Thymus (tissue), 11 donors: ENCODE measurements at regions not wholly inside any gene's neighbourhood (a gene's known extent, or its start where the extent isn't known, plus 50 kb on each side); places are given as distances from the start of the nearest gene placed in this dataset.

Source experiments
- DNase-seq, 9 donors: peaks; one replicate each; pipeline ENCODE4 v3.0.0-alpha.2; 2013; ENCODE audit warnings: low spot score in 9 of 9, low read depth in 6 of 9, missing footprints in 1 of 9
- H3K27ac ChIP-seq, 2 donors: one replicate each; pipeline ENCODE4 v1.5.1; 2013; ENCODE audit warnings: control low read depth in 1 of 2, low read depth in 1 of 2, low read length in 1 of 2, mild to moderate bottlenecking in 1 of 2, moderate library complexity in 1 of 2
- H3K27me3 ChIP-seq, 2 donors: one replicate each; pipeline ENCODE4 v1.5.1; 2013; ENCODE audit warnings: low read length in 1 of 2; ENCODE audit not compliant: control insufficient read depth in 2 of 2, insufficient read depth in 1 of 2
- H3K36me3 ChIP-seq, 2 donors: one replicate each; pipeline ENCODE4 v1.5.1; 2013; ENCODE audit warnings: low read length in 1 of 2, mild to moderate bottlenecking in 1 of 2, moderate library complexity in 1 of 2; ENCODE audit not compliant: control insufficient read depth in 2 of 2, insufficient read depth in 2 of 2
- H3K4me1 ChIP-seq, 2 donors: one replicate each; pipeline ENCODE4 v1.5.1; 2013; ENCODE audit warnings: low read length in 2 of 2; ENCODE audit not compliant: control insufficient read depth in 2 of 2, insufficient read depth in 2 of 2
- H3K4me3 ChIP-seq, 2 donors: one replicate each; pipeline ENCODE4 v1.5.1; 2013; ENCODE audit warnings: low read length in 2 of 2, control low read depth in 1 of 2, mild to moderate bottlenecking in 1 of 2
- H3K9me3 ChIP-seq, 2 donors: one replicate each; pipeline ENCODE4 v1.5.1; 2013; ENCODE audit warnings: low read length in 1 of 2, mild to moderate bottlenecking in 1 of 2; ENCODE audit not compliant: control insufficient read depth in 2 of 2, insufficient read depth in 1 of 2
- WGBS: extraction: QIAGEN DNeasy Blood & Tissue Kit; methylation state at CpG from one replicate; pipeline ENCODE4 v1.1.7; 2013; 5-methylcytosine and 5-hydroxymethylcytosine counted together
- donor health status: healthy.

DNA sequence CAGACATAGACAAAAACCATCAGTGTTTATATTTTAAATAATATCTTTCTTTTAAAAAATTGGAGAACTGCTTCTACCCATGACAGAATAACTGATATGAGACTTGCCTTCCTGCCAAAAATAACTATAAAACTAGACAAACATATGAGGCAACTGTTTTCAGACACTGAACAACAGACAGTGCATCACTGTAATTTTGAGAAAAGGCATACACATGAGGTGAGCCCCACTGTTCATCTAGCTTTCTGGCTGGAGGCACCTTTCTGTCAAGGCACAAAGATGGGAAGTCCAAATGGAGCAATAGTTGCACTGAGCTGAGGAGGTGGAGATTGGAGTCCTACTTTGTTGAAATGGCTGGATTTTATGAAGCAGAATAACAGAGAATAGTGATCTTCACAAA, 71.9 kb upstream of the ZNF507 start:
- Histone ChIP-seq H3K36me3 (no peaks in the 10 kb centered on the region), H3K9me3 (no peaks in the 10 kb centered on the region), H3K4me1 (no peaks in the 10 kb centered on the region), H3K4me3 (no peak overlapping the region), H3K27ac (no peak overlapping the region), H3K27me3 (no peaks in the 10 kb centered on the region)
- no peak for DNase-seq

DNA sequence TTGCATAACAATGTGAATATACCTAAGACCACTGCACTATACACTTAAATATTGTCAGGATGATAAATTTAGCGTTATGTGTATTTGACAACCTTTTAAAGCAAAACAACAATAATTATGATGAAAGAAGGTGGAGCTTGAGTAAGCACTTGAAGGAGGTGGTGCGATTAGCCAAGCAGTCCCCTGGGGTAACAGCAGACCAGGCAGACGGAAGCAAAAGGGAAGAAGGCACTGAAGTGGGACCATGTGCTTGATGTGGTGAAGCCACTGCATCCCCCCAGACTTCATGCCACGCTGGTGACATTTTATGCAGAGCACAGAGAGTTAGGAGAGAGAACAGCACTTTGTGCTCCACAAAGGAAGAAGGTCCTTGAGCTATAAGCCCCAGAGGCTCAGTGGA, 58.3 kb upstream of the ZNF507 start:
- Histone ChIP-seq H3K27me3 (peaks cover 0 to 2% of the 10 kb centered on the region in 2 donors), H3K36me3 (no peaks in the 10 kb centered on the region)
- 47% methylated on average over 4 of the region's 4 CpGs for WGBS

DNA sequence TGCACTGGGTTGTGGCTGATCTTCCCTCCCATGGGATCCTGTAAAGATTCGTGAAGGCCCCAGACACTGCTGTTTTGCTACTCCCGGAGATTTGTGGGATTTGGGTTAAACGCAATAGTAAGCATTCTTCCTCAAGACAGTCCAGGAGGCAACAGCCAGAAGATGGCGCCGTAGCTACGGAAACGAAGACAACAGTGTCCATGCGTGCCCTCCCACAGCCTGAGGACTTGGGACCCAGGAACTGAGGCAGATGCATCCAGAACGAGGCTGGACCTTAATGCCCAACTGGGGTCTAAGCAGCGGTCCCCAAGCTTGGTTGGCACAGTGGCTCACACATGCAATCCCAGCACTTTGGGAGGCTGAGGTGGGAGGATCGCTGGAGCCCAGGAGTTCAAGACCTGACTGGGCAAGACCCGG, 57.6 kb upstream of the ZNF507 start:
- H3K27me3 ChIP-seq: peaks cover 0 to 2% of the 10 kb centered on the region in 2 donors
- no peaks in the 10 kb centered on the region for H3K4me1 ChIP-seq
- no peak overlapping the region for H3K4me3 ChIP-seq
- peak in 4 of 9 donors; percentile 1 to 20 (median 8) for DNase-seq
- no peak overlapping the region for H3K27ac ChIP-seq
- no peaks in the 10 kb centered on the region for H3K9me3 ChIP-seq
- no peaks in the 10 kb centered on the region for H3K36me3 ChIP-seq
- WGBS: 38% methylated on average over 12 of the region's 12 CpGs

More for the DNA sequence above, 58.3 kb upstream of the ZNF507 start:
- DNase-seq: no peak
- no peak overlapping the region for H3K27ac ChIP-seq
- no peaks in the 10 kb centered on the region for H3K4me1 ChIP-seq
- no peaks in the 10 kb centered on the region for H3K9me3 ChIP-seq
- no peak overlapping the region for H3K4me3 ChIP-seq

DNA sequence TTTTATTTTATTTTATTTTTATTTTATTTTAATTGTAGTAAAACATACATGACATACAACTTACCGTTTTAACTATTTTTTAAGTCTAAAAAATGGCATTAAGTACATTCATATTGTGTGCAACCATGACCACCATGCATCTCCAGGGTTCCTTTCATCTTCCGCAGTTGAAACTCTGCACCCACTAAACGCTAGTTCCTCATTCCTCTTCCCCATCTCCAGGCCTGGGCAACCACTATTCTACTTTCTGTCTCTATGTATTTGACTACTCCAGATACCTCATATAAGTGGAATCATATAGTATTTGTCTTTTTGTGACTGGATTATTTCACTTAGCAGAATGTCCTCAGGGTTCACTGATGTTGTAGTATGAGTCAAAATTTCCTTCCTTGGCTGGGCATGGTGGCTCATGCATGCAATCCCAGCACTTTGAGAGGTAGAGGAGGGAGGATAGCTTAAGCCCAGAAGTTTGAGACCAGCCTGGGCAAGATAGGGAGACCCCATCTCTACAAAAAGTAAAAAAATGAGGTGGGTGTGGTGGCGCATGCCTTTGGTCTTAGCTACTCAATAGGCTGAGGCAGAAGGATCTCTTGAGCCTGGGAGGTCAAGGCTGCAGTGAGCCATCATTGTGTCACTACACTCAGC, 55.7 kb upstream of the ZNF507 start:
- Histone ChIP-seq H3K27me3 (peaks cover 0 to 2% of the 10 kb centered on the region in 2 donors), H3K36me3 (no peaks in the 10 kb centered on the region), H3K4me3 (no peak overlapping the region), H3K4me1 (no peaks in the 10 kb centered on the region), H3K9me3 (no peaks in the 10 kb centered on the region), H3K27ac (no peak overlapping the region)
- WGBS: 58% methylated on average over 4 of the region's 4 CpGs
- no peak for DNase-seq

DNA sequence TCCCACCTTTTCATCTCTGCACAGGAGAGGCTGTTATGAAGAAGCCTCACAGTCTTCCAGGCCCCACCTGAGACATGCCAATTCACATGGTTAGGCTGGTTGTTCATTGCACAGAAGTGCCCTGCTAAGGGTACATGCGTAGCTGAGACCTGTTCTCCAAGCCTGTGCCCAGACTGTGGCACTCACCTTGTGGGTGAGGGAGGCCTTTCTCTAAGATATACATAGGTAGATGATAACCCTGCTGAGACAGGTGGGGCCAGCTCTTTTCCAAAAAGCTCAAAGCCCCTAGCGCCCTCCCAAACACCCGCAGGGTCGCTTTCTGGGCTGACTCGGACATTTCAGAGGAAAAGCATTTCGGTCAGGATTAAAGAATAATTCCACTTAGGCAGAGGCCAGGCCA, 53.5 kb upstream of the ZNF507 start:
- Histone ChIP-seq H3K36me3 (no peaks in the 10 kb centered on the region), H3K27ac (no peak overlapping the region), H3K27me3 (peaks cover 0 to 2% of the 10 kb centered on the region in 2 donors), H3K9me3 (no peaks in the 10 kb centered on the region), H3K4me1 (no peaks in the 10 kb centered on the region), H3K4me3 (no peak overlapping the region)
- no peak for DNase-seq
- WGBS: 98% methylated on average over 6 of the region's 6 CpGs

DNA sequence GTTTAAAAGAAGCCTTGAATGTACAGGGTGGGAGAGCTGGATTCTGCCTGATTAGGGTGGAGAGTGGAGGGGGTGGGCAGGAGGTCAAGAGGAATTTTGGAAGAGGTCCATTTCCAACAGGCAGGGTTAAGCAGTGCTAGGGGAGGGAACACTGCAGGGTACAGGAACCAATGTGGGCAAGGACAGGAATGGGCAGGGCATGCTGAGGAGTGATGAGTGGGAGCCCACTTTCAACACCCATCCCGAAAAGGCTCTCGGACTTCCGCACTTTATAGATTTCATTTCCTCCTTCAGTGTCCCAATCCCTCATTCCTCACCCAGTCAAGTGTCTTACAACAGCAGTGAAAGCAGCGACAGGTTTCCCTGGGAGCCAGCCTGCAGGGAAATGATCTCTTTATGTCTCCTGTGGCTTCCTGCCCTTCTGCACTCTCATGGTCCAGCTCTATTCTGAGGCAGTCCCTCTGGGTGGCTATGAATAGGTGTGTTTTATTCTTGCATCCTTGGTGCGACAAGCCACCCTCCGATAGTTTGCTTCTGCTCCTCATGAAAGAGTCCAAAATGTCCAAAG, 50.5 kb upstream of the ZNF507 start:
- DNase-seq: no peak
- no peaks in the 10 kb centered on the region for H3K4me1 ChIP-seq
- H3K36me3 ChIP-seq: no peaks in the 10 kb centered on the region
- H3K9me3 ChIP-seq: no peaks in the 10 kb centered on the region
- H3K27ac ChIP-seq: no peak overlapping the region
- 98% methylated on average over 6 of the region's 6 CpGs for WGBS
- H3K4me3 ChIP-seq: no peak overlapping the region
- H3K27me3 ChIP-seq: no peaks in the 10 kb centered on the region
